VCaP (cell line): ENCODE measurements at regions not wholly inside any gene's neighbourhood (a gene's known extent, or its start where the extent isn't known, plus 50 kb on each side); places are given as distances from the start of the nearest gene placed in this dataset.

Experiments used
- H3K27ac ChIP-seq: fragments of 450-650 bp; 2 replicates; pipeline ENCODE4 v1.5.1; 2017
- TF ChIP-seq, protein P1 (sequence below): fragments of 450-650 bp; conservative IDR thresholded peaks from 2 replicates; pipeline ENCODE4 v1.5.1; 2017; ENCODE audit warnings: mild to moderate bottlenecking, moderate library complexity

DNA sequence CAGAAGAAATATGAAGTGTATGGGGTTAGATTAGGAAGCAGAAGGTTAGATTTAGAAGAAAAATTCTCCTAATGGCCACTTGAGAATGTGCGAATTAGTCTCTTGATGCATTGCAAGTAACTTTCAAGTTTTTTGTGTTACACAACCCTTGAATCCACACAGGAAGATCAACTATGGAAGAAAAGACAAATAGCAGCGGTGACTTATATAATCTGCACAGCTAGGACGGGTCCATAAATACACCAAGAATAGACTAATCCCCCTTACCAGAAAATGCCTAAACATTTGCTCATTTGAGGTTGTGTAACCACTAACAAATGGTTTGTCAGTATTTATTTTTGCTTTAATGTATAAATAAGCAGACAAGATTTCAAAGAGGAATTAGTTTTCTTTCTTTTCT is 182.6 kb downstream of the TGFB2 start:
- H3K27ac ChIP-seq = no peak overlapping the region
- TF ChIP-seq, protein P1, sequence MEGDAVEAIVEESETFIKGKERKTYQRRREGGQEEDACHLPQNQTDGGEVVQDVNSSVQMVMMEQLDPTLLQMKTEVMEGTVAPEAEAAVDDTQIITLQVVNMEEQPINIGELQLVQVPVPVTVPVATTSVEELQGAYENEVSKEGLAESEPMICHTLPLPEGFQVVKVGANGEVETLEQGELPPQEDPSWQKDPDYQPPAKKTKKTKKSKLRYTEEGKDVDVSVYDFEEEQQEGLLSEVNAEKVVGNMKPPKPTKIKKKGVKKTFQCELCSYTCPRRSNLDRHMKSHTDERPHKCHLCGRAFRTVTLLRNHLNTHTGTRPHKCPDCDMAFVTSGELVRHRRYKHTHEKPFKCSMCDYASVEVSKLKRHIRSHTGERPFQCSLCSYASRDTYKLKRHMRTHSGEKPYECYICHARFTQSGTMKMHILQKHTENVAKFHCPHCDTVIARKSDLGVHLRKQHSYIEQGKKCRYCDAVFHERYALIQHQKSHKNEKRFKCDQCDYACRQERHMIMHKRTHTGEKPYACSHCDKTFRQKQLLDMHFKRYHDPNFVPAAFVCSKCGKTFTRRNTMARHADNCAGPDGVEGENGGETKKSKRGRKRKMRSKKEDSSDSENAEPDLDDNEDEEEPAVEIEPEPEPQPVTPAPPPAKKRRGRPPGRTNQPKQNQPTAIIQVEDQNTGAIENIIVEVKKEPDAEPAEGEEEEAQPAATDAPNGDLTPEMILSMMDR = no peak

DNA sequence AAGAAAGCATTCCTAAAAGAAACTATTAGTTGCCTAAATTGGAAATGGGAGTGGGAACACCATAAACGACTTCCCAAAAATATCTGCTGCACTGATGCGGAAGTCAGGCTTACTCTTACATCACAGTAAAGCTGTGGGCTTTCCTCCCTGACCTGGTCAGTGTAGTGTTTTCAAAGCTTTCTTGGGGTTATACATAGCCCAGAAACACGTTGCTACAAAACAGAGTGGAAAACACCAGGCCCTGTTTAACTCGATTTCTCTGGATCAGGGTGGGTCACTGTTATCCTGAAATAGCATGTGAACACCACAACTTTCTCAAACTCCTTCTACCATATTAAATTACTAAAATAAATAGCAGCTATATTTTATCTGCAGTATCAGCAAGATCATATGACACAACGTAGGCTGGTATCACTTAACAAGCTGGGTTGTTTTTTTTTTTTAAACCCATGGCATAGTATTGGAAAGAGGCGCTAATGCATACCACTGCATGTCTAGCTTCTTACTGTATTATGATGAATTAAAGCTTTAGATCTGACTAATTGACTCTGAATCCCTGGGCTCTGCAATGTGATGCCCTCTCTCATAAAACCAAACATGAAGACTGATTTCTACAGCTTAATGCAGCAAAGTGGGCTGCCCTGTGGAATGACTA is 184.6 kb downstream of the TGFB2 start:
- no peak overlapping the region for H3K27ac ChIP-seq
- TF ChIP-seq, protein P1 = no peak

DNA sequence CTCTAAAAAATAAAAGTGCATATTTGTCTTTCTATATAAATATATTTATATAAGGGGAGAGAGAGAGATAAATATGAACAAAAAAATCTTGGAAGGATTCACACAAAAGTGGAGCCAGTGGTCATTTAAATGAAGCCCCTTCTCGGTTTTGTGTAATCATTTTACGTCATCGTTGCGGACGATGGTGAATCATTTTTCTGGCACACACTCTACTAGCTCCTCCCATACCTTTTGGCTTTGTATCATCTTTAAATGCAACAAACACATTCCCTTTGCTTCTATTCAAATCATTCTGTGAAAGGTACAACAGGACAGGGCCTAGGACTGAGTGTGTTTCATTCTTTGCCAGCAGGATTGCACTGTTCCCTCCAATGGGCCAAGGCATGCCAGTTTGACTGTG is 186.8 kb downstream of the TGFB2 start:
- H3K27ac ChIP-seq = no peak overlapping the region
- TF ChIP-seq, protein P1 = no peak

DNA sequence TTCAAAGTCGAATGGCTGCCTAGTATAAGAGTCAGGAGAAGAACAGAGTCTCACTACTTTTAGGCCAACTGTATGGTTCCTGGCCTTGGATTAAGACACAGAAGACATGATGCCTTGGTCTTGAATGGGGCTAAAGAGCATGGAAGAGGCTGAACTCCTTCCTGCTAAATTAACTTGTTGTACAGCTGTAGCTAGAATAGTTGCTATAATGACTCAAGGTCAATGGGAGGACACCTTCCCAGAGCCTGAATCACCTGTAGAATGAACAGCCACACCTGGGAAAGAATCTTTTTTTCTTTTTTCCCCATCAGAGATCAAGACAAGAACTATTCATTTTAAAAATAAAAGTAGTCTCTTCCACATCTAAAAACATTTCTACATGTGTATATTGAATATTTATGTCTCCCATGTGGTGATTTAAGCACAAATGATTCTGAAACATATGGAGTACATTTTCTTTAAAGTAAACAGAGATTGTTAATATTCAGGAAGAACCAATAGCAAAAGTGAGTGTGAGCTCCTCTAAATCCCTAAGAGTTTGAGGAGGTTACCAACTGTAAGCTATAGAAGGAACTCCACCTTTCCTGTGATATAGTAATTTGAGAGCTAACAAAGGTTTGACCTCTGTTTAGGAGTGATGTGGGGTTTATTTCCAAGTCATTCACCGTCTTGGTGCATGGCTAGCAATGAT is 191.3 kb downstream of the TGFB2 start:
- TF ChIP-seq, protein P1 = no peak
- H3K27ac ChIP-seq = no peak overlapping the region

DNA sequence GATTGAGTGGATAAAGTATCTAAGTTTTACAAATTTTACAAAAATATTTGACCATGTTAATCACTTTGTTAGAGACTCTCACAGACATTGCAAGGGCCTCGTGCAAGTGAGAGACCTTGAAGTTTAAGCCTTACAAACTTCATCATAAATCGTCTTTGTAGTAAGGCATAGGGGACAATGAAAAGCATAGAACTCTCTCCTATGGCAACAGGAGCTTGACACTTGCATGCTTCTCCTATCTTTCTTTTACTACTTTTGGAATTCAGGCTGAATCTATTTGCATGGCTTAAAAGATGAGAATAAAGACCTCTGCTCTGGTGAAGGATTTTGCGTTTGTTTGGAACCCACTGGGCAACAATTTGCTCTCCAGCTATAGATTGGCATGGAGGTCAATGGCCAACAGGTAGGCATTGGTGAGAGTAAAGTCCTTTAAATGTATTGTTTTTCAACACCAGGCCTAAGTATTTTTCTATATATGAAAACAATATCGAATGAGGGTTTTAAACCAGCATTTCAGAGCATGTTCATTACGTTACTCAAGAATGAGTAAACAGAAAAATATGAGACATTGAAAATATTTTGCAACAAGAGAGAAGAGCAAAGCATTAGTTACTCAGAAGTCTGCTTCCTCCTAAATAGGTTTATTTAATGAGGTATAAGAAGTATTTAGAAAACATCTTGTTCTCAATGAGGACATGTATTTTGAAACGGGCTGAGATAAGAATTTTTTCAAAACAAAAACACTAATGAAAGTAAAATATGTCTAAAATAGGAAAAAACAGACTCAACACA is 192.2 kb downstream of the TGFB2 start:
- no peak overlapping the region for H3K27ac ChIP-seq
- TF ChIP-seq, protein P1 = no peak

DNA sequence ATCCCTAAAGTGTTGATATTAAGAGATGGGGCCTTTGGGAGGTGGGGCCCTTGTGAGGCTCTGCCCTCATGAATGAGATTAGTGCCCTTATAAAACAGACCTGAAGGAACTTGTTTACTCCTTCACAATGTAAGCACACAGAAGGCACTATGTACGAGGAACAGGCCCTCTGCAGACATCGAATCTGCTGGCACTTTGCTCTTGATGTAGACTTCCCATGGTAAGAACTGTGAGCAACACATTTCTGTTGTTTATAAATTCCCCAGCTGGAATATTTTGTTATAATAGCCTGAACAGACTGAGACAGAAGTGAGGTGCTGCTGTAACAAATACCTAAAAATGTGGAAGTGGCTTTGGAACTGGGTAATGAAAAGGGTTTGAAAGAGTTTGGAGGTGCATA is 193.2 kb downstream of the TGFB2 start:
- TF ChIP-seq, protein P1 = no peak
- H3K27ac ChIP-seq = no peak overlapping the region

DNA sequence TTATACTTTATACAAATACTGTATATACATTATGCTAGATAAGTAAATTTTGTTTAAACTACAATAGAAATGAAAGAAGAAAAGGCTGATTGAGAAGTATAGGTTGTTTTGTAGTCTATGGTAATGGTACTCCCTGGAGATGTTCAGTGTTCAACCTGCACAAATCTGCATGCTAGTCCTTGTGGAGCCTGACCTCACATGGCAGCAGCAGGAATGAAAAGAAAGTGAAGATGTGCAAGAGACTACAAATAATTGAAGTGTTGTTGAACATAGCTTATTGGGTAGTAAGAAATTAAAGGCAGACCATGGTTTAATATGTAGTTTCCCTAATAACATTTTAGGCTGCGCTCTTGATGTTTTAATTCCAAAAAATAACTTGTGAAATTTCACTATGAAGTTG is 201.2 kb downstream of the TGFB2 start:
- TF ChIP-seq, protein P1 = no peak
- no peak overlapping the region for H3K27ac ChIP-seq
